NT2/D1 (cell line): ENCODE measurements at regions not wholly inside any gene's neighbourhood (a gene's known extent, or its start where the extent isn't known, plus 50 kb on each side); places are given as distances from the start of the nearest gene placed in this dataset.

Experiments
- DNase-seq: peaks from one replicate; pipeline ENCODE4 v3.0.0-alpha.2; 2011; ENCODE audit warnings: low read depth, low spot score
- H3K27me3 ChIP-seq: 2 replicates; pipeline ENCODE4 v1.6.0; 2011; ENCODE audit warnings: mild to moderate bottlenecking; ENCODE audit not compliant: insufficient read length, insufficient read depth
- H3K36me3 ChIP-seq: 2 replicates; pipeline ENCODE4 v1.6.1; 2011; ENCODE audit warnings: mild to moderate bottlenecking, low read length, mixed read lengths; ENCODE audit not compliant: insufficient read depth, insufficient read length
- H3K4me1 ChIP-seq: 2 replicates; pipeline ENCODE4 v1.5.1; 2011; ENCODE audit not compliant: insufficient read depth, insufficient read length
- H3K4me3 ChIP-seq: 2 replicates; pipeline ENCODE4 v1.5.1; 2011; ENCODE audit warnings: low read depth; ENCODE audit not compliant: insufficient read length
- H3K9ac ChIP-seq: 2 replicates; pipeline ENCODE4 v1.6.0; 2011; ENCODE audit warnings: low read depth; ENCODE audit not compliant: insufficient read length
- H3K9me3 ChIP-seq: 2 replicates; pipeline ENCODE4 v1.5.1; 2011; ENCODE audit warnings: mild to moderate bottlenecking, low read length; ENCODE audit not compliant: insufficient read depth
- SUZ12 ChIP-seq: IDR thresholded peaks from 2 replicates; pipeline ENCODE4 v1.6.1; 2011; ENCODE audit not compliant: insufficient read length, insufficient read depth; ENCODE audit errors: extremely low read depth
- YY1 ChIP-seq: IDR thresholded peaks from 2 replicates; pipeline ENCODE4 v1.6.1; 2011; ENCODE audit not compliant: insufficient read length, insufficient read depth
- ZNF274 ChIP-seq: IDR thresholded peaks from 2 replicates; pipeline ENCODE4 v1.6.1; 2011; ENCODE audit warnings: mild to moderate bottlenecking, low read depth, low read length

- Histone ChIP-seq H3K4me3 (no peak overlapping the region), H3K9me3 (peaks cover 13% of the 10 kb centered on the region), H3K4me1 (no peaks in the 10 kb centered on the region), H3K9ac (no peak overlapping the region), H3K36me3 (no peaks in the 10 kb centered on the region), H3K27me3 (peaks cover 3% of the 10 kb centered on the region)
- TF ChIP-seq ZNF274, result no peak
- no peak for TF ChIP-seq YY1
- no peak for TF ChIP-seq SUZ12
- DNase-seq, result no peak
Observed at GRCh38 chr17:73803964-73804435, 159.8 kb upstream of the SDK2 start.

GRCh38 chr17:73806768-73807167 is 162.5 kb upstream of the SDK2 start:
- H3K9me3 ChIP-seq, result peaks cover 13% of the 10 kb centered on the region
- TF ChIP-seq ZNF274 (no peak), YY1 (no peak), SUZ12 (no peak)
- H3K9ac ChIP-seq, result no peak overlapping the region
- no peak overlapping the region for H3K4me3 ChIP-seq
- DNase-seq, result no peak
- H3K4me1 ChIP-seq, result no peaks in the 10 kb centered on the region
- no peaks in the 10 kb centered on the region for H3K27me3 ChIP-seq
- no peaks in the 10 kb centered on the region for H3K36me3 ChIP-seq

DNA sequence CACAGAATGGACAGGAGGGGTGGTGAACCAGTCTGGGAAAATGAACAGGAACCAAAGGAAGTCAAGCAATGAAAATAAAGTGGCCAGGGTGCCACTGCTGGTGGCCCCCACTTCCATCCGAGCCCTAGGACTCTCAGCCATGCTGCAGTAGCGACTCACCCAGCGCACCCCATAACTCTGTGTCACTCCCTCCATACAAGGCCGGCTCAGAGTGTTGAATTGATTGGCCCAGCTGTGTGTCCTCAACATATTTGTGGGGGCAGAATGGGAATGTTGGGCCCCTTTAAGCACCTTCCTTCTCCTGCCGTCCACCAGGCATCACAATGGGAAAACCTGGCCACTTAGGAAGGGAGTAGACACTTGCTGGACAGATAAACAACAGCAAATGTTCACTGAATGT is 169.0 kb upstream of the SDK2 start:
- no peak overlapping the region for H3K9ac ChIP-seq
- no peaks in the 10 kb centered on the region for H3K27me3 ChIP-seq

DNA sequence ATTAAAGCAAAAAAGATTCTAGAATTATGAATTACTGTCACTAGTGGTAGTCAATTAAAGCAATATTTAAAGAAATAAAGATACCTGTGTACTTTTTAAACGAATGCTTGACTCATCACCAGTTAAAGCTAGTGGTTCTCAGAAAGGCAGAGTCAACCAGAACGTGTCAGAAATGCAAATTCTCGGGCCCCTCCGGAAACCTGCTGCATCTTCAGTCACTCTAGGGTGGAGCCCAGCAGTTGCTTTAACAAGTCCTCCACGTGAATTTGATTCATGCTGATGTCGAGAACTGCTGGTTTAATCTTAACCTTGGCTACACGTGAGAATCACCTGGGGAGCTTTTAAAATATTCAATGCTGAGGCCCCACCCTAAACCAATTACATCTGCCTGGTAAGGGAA is 169.8 kb upstream of the SDK2 start:
- no peak for TF ChIP-seq SUZ12
- TF ChIP-seq YY1, result no peak
- no peak for TF ChIP-seq ZNF274

More for the DNA sequence above, 169.0 kb upstream of the SDK2 start:
- no peak for DNase-seq
- no peak for TF ChIP-seq YY1
- Histone ChIP-seq H3K4me1 (peaks cover 4% of the 10 kb centered on the region), H3K4me3 (no peak overlapping the region), H3K9me3 (peaks cover 4% of the 10 kb centered on the region; the same call in 1 of the 2 replicates), H3K36me3 (no peaks in the 10 kb centered on the region)

DNA sequence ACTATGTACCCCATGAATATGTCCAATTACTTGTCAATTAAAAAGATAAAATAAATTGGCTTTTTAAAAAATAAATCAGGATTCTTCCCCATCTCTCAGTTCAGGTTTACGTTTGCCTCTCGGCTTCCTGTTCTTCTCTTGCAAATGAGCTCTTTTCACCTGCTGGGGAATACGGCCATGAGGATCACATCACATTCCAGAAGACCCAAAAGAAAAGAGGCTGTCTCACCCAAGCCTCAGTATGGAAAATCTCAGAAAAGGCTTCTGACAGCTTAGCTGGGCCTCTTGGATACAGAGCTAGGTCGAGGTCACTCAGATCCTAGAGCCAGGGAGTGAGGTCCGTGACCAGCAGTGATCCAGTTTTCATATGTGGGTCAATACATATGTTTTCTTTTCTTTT is 171.2 kb upstream of the SDK2 start:
- Histone ChIP-seq H3K4me3 (no peak overlapping the region), H3K27me3 (peaks cover 2% of the 10 kb centered on the region), H3K4me1 (peaks cover 4% of the 10 kb centered on the region), H3K9ac (no peak overlapping the region), H3K9me3 (peaks cover 26% of the 10 kb centered on the region; the same call in 1 of the 2 replicates), H3K36me3 (no peaks in the 10 kb centered on the region)
- TF ChIP-seq SUZ12, result no peak
- no peak for TF ChIP-seq ZNF274
- no peak for TF ChIP-seq YY1
- peak; percentile 36 for DNase-seq

More for the DNA sequence above, 169.8 kb upstream of the SDK2 start:
- H3K4me3 ChIP-seq, result no peak overlapping the region
- no peaks in the 10 kb centered on the region for H3K36me3 ChIP-seq
- H3K9ac ChIP-seq, result no peak overlapping the region
- no peak for DNase-seq
- H3K27me3 ChIP-seq, result no peaks in the 10 kb centered on the region
- H3K4me1 ChIP-seq, result peaks cover 4% of the 10 kb centered on the region
- H3K9me3 ChIP-seq, result peaks cover 13% of the 10 kb centered on the region; the same call in 1 of the 2 replicates

- Histone ChIP-seq H3K4me1 (peaks cover 4% of the 10 kb centered on the region), H3K36me3 (no peaks in the 10 kb centered on the region), H3K9me3 (peaks cover 26% of the 10 kb centered on the region; the same call in 1 of the 2 replicates), H3K4me3 (no peak overlapping the region), H3K27me3 (peaks cover 21% of the 10 kb centered on the region), H3K9ac (no peak overlapping the region)
- TF ChIP-seq YY1, result no peak
- no peak for TF ChIP-seq SUZ12
- no peak for TF ChIP-seq ZNF274
- no peak for DNase-seq
Observed at GRCh38 chr17:73819440-73820395, 175.5 kb upstream of the SDK2 start.

GRCh38 chr17:73820686-73821448 is 176.6 kb upstream of the SDK2 start:
- no peak overlapping the region for H3K4me3 ChIP-seq
- peaks cover 26% of the 10 kb centered on the region; the same call in 1 of the 2 replicates for H3K9me3 ChIP-seq
- peak overlapping the region; percentile 24 for H3K9ac ChIP-seq
- H3K4me1 ChIP-seq, result peaks cover 5% of the 10 kb centered on the region
- peaks cover 30% of the 10 kb centered on the region for H3K27me3 ChIP-seq
- peak; percentile 64 for DNase-seq
- no peak for TF ChIP-seq ZNF274
- H3K36me3 ChIP-seq, result no peaks in the 10 kb centered on the region
